Liver (tissue), 8 donors: ENCODE measurements at regions not wholly inside any gene's neighbourhood (a gene's known extent, or its start where the extent isn't known, plus 50 kb on each side); places are given as distances from the start of the nearest gene placed in this dataset.

Experiments used
- DNase-seq: peaks from one replicate; pipeline ENCODE4 v3.0.0-alpha.2; 2017; ENCODE audit warnings: low spot score
- H3K27ac ChIP-seq, 2 donors: one replicate each; pipeline ENCODE4 v1.7.0; 2013; ENCODE audit warnings: inconsistent platforms in 2 of 2, low read length in 2 of 2, control low read depth in 1 of 2, low read depth in 1 of 2, mild to moderate bottlenecking in 1 of 2
- H3K27me3 ChIP-seq, 4 donors: one replicate each; pipeline versions ENCODE4 v1.6.1 to v1.7.0; 2013; ENCODE audit warnings: low read length in 3 of 4, inconsistent platforms in 1 of 4, mild to moderate bottlenecking in 1 of 4, moderate library complexity in 1 of 4; ENCODE audit not compliant: control insufficient read depth in 4 of 4, insufficient read depth in 4 of 4
- H3K36me3 ChIP-seq, 4 donors: one replicate each; pipeline versions ENCODE4 v1.6.1 to v1.7.0; 2013; ENCODE audit warnings: low read length in 3 of 4, mild to moderate bottlenecking in 3 of 4, low read depth in 1 of 4, moderate library complexity in 1 of 4; ENCODE audit not compliant: control insufficient read depth in 4 of 4, insufficient read depth in 3 of 4
- H3K4me1 ChIP-seq, 4 donors: one replicate each; pipeline versions ENCODE4 v1.6.1 to v1.7.0; 2013; ENCODE audit warnings: low read length in 3 of 4, mild to moderate bottlenecking in 3 of 4, moderate library complexity in 1 of 4; ENCODE audit not compliant: control insufficient read depth in 4 of 4, insufficient read depth in 4 of 4
- H3K4me3 ChIP-seq, 3 donors: one replicate each; pipeline versions ENCODE4 v1.6.1 to v1.7.0; 2013; ENCODE audit warnings: low read length in 3 of 3, control low read depth in 1 of 3, low read depth in 1 of 3, mild to moderate bottlenecking in 1 of 3
- H3K9ac ChIP-seq, 2 donors: one replicate each; pipeline ENCODE4 v1.7.0; 2013; ENCODE audit warnings: low read length in 2 of 2, mild to moderate bottlenecking in 2 of 2, moderate library complexity in 2 of 2, control low read depth in 1 of 2, low read depth in 1 of 2
- H3K9me3 ChIP-seq, 4 donors: one replicate each; pipeline versions ENCODE4 v1.6.1 to v1.7.0; 2013; ENCODE audit warnings: low read length in 3 of 4; ENCODE audit not compliant: control insufficient read depth in 4 of 4
- ATF3 ChIP-seq: IDR thresholded peaks from 2 replicates; pipeline ENCODE4 v1.6.1; 2016; ENCODE audit warnings: antibody characterized with exemption
- CTCF ChIP-seq: fragments of 150-350 bp; IDR thresholded peaks from 2 replicates; pipeline ENCODE4 v1.5.1; 2017; ENCODE audit warnings: improper control_type of control experiment, low read depth, low read length; ENCODE audit not compliant: missing input control
- EGR1 ChIP-seq, 2 donors: IDR thresholded peaks; 2 replicates each; pipeline ENCODE4 v1.6.1; 2016 to 2018; ENCODE audit warnings: antibody characterized with exemption in 2 of 2, low read depth in 2 of 2
- FOXA1 ChIP-seq: IDR thresholded peaks from 2 replicates; pipeline ENCODE4 v1.6.1; 2016; ENCODE audit warnings: antibody characterized with exemption
- FOXA2 ChIP-seq: IDR thresholded peaks from 2 replicates; pipeline ENCODE4 v1.6.1; 2016; ENCODE audit warnings: antibody characterized with exemption
- HNF4G ChIP-seq: IDR thresholded peaks from 2 replicates; pipeline ENCODE4 v1.6.1; 2016; ENCODE audit warnings: antibody characterized with exemption
- MAX ChIP-seq: IDR thresholded peaks from 2 replicates; pipeline ENCODE4 v1.6.1; 2016; ENCODE audit warnings: antibody characterized with exemption
- NR2F2 ChIP-seq: IDR thresholded peaks from 2 replicates; pipeline ENCODE4 v1.6.1; 2016; ENCODE audit warnings: antibody characterized with exemption
- REST ChIP-seq: IDR thresholded peaks from 2 replicates; pipeline ENCODE4 v1.6.1; 2016; ENCODE audit warnings: antibody characterized with exemption, mild to moderate bottlenecking
- RXRA ChIP-seq, 2 donors: IDR thresholded peaks; 2 replicates each; pipeline ENCODE4 v1.6.1; 2017 to 2018; ENCODE audit warnings: antibody characterized with exemption in 2 of 2, mild to moderate bottlenecking in 1 of 2
- TAF1 ChIP-seq: conservative IDR thresholded peaks from 2 replicates; pipeline ENCODE4 v1.6.1; 2016; ENCODE audit warnings: antibody characterized with exemption, mild to moderate bottlenecking
- ZBTB33 ChIP-seq: IDR thresholded peaks from 2 replicates; pipeline ENCODE4 v1.6.1; 2016; ENCODE audit warnings: antibody characterized with exemption
- WGBS: extraction: QIAGEN DNeasy Blood & Tissue Kit; methylation state at CpG from one replicate; pipeline ENCODE4 v1.1.7; 2013; 5-methylcytosine and 5-hydroxymethylcytosine counted together
- donor health status: healthy.
- donor health status: healthy.
- donor health status: healthy.
- donor health status: healthy.
- donor health status: healthy.

- TF ChIP-seq REST (no peak), RXRA (IDR thresholded peaks at IDR 0.05) (no peak), TAF1 (no peak)
Observed at GRCh38 chr4:155602351-155603140, 64.1 kb upstream of the GUCY1A1 start (continued).

- 95% methylated on average over 5 of the region's 5 CpGs for WGBS
- Histone ChIP-seq H3K9ac (no peak overlapping the region), H3K4me1 (peaks cover 0 to 8% (median 0%) of the 10 kb centered on the region in 4 donors)
Observed at GRCh38 chr4:155600244-155600643, 66.4 kb upstream of the GUCY1A1 start.

More at GRCh38 chr4:155600244-155600643, 66.4 kb upstream of the GUCY1A1 start:
- Histone ChIP-seq H3K27ac (no peak overlapping the region), H3K9me3 (no peaks in the 10 kb centered on the region), H3K27me3 (no peaks in the 10 kb centered on the region), H3K4me3 (no peak overlapping the region), H3K36me3 (no peaks in the 10 kb centered on the region)
- no peak for DNase-seq
- TF ChIP-seq CTCF (no peak), ZBTB33 (no peak), ATF3 (no peak), EGR1 (IDR thresholded peaks at IDR 0.05; ENCODE audit: low read depth in 2 of 2) (no peak), NR2F2 (no peak), FOXA2 (no peak), MAX (no peak), HNF4G (no peak), FOXA1 (no peak), RXRA (IDR thresholded peaks at IDR 0.05) (no peak), REST (no peak)
